GM12878 (cell line): ENCODE measurements at regions not wholly inside any gene's neighbourhood (a gene's known extent, or its start where the extent isn't known, plus 50 kb on each side); places are given as distances from the start of the nearest gene placed in this dataset.

Experiments used
- CBFB ChIP-seq: IDR thresholded peaks from 2 replicates; pipeline ENCODE4 v1.6.1; 2016; ENCODE audit warnings: antibody characterized with exemption, low read depth
- HDAC2 ChIP-seq: fragments of 200-600 bp; sonication (generic); IDR thresholded peaks from 2 replicates; pipeline ENCODE4 v1.6.1; 2017
- REST ChIP-seq: IDR thresholded peaks from 2 replicates; pipeline ENCODE4 v1.6.1; 2012; ENCODE audit warnings: mild to moderate bottlenecking, low read depth, low read length

DNA sequence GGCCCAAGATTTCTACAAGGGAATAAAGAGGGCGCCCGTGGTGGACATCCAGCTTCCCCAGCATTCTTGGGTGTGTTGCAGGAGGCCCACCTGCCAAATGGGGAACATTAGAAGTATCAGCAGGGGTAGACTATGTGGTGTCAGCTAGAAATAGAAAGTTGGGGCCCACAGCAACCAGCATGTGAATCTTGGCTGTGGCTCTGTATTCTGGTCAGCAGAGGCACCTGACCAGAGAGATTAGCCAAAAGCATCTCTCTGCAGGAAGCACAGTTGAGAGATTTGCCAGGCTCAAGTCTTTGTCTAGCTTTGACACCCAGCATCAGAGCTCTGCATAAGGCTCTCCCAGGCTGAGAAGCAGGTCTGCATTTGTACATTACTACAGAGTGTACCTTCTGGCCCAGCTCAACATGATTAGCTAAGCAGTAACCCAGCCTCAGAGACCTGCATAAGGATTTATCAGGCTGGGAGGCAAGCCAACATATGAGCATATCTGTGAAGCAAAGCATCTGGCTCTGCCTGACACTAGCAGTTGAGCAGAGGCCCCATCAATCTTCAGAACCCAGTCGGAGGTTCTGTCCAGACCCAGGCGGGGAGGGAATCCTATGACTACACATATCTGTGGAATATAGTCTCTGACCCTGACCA is 79.9 kb downstream of the MS4A13 start:
- TF ChIP-seq CBFB (no peak), REST (no peak), HDAC2 (no peak)
